Midbrain (tissue), 1 donor: ENCODE measurements at regions not wholly inside any gene's neighbourhood (a gene's known extent, or its start where the extent isn't known, plus 50 kb on each side); places are given as distances from the start of the nearest gene placed in this dataset.
A peak's percentile ranks its signal among the peaks of the same experiment; 100 is the strongest.

Source experiments
- DNase-seq: peaks from one replicate; lab custom pipeline; 2025; lab: John Stamatoyannopoulos, UW

GRCh38 chr12:94781835-94782234, 131.5 kb upstream of the TMCC3 start:
- no peak for DNase-seq

- no peak for DNase-seq
Observed at GRCh38 chr12:94779485-94779884, 129.1 kb upstream of the TMCC3 start.

- DNase-seq: no peak
Observed at GRCh38 chr12:94777936-94778335, 127.6 kb upstream of the TMCC3 start.

DNA sequence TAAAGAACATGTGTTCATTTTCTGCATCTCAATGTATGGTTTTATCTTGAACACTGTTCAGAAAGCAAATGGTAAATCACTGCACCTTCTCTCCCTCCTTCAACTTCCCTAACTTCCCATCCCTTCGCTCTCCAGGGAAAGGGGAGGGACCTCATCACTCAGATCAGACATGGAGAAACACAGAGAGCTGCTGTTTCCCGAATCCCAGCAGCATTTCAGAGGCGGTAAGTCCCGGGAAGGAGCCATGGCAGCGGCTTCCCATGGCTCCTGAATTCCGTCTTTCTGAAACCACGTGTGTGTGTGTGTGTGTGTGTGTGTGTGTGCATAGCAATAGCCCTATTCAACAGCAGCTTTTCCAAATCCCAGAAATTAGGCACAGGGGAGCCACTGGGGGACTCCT, 125.4 kb upstream of the TMCC3 start:
- no peak for DNase-seq

GRCh38 chr12:94771741-94772140, 121.4 kb upstream of the TMCC3 start:
- no peak for DNase-seq

DNA sequence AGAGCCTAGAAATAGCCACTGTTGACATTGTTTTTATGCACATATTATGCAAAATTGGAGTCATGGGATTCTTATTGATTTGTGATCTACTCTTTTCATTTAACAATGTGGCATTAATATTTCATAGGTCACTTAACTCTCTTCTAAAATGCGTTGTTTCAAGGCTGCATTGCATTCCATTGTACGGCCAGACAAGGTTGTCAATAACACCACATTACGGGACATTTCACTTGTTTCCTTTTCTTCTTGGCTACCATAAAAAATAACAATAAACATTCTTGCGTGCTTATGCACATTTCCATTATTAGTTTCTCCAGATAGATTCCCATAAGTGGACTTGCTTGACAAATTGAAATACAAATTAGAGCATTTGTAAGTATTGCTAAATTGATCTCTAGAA, 120.8 kb upstream of the TMCC3 start:
- DNase-seq: no peak

GRCh38 chr12:94770791-94771190, 120.4 kb upstream of the TMCC3 start:
- DNase-seq: no peak

DNA sequence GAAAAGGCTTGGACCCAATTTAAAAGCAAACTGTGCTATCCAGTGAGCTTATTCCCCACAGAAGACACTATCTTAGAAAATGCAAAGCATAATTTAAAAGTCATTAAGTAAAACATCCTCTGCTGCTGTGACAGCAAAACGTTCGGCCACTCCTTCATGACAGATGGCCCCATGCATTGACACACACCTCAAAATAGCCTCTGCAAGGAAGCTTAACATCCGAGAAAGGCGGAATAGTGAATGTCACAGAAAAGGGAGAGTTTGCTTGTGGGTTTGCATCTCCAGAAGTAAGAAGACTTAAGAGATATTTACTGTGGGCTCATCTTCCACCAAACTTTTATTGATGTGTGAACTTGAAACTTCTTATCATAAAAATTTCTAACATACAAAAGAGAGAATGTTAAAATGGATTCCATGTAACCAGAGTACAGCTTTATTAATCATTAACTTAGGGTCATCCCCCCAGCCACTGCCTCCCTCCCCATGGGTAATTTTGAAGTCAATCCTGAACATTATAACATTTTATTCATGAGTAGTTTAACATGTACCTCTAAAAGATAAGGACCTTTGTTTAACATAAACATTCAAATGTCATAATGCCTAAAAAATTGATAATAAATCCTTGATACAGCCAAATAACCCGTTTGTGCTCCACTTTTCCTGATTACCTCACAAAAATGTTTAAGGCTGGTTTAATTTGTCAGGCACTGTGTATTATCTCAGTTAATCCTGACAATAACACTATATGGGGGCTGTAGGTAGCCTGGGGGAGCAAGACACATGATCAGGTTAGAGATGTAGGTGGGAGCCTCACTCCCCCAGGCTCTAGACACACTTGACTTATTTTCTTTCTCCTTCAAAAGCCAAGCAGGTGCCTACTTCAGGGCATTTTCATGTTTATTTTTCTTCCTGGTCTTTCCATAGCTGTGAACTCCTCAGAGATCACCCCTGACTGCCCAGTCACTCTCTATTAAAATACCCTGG, 119.7 kb upstream of the TMCC3 start:
- DNase-seq: no peak

GRCh38 chr12:94769047-94769420, 118.7 kb upstream of the TMCC3 start:
- DNase-seq: no peak

- no peak for DNase-seq
Observed at GRCh38 chr12:94768398-94769046, 118.2 kb upstream of the TMCC3 start.

DNA sequence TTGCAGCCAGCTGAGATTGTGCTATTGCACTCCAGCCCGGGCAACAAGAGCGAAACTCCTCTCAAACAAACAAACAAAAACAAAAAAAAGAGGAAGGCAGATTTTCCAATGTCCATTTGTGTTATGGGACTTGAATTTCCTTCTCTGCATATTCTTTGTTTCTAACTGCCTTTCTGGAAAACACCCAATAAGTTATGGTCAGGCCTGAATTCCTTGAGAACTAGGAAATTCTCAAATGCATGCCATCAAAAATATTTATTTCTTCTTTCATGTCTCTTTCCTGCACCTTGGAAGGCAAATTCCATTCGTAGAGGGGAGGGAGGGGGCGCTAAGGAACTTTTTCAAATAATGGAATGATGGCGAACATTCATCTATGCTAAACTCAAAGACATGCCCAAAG, 117.6 kb upstream of the TMCC3 start:
- no peak for DNase-seq

- no peak for DNase-seq
Observed at GRCh38 chr12:94766397-94766796, 116.0 kb upstream of the TMCC3 start.

DNA sequence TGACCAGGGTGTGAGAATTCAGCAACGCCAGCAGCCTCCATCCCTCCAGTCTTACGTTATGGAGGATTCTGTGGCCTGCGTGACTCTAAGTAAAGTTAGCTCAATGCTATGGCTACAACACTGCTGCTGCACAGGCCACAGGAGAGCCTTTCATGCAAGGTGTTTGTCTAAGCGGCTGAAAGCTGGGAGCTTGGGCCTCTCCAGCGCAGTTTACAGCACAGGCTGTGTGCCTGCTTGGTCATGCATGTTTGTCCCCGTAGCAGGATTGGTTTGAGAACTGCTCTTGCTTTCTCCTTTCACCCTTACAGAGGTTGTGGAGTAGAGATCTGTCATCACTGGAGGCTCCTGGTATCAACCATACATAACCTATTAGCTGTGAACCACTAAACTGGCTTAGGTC, 113.1 kb upstream of the TMCC3 start:
- DNase-seq: no peak

- DNase-seq: no peak
Observed at GRCh38 chr12:94762943-94763342, 112.6 kb upstream of the TMCC3 start.

GRCh38 chr12:94762259-94762942, 112.0 kb upstream of the TMCC3 start:
- DNase-seq: no peak

DNA sequence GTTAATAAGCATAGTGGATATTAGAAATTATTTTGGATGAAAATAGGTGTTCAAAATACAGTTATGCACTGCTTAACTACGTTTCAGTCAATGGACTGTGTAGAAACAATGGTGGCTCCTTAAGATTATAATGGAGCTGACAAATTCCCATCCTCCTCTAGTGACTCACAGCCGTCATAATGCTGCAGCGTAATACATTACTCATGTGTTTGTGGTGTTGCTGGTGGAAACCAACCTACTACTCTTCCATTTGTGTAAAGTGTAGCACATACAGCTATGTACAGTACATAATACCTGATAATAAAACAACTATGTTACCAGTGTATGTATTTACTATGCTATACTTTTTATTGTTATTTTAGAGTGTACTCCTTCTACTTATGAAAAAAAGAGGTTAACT, 111.2 kb upstream of the TMCC3 start:
- DNase-seq: no peak

- no peak for DNase-seq
Observed at GRCh38 chr12:94760786-94761185, 110.4 kb upstream of the TMCC3 start.

DNA sequence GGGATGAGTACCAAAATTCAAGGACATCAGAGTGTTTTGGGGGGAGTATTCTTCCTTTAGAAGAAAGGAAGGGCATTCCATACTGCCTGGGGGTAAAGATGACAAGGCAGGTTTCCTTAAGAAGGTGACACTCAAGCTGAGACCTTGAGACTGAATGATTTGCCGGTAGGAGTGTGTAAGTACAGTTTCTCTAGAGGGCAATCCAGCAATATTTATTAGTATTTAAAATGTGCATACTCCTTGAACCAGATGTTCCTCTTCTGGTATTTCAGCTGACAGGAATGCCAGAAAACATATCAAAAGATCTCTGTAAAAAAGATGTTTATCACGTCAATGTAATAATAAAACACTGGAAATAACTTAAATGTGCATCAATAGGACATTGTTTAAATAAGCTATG, 106.4 kb upstream of the TMCC3 start:
- no peak for DNase-seq

DNA sequence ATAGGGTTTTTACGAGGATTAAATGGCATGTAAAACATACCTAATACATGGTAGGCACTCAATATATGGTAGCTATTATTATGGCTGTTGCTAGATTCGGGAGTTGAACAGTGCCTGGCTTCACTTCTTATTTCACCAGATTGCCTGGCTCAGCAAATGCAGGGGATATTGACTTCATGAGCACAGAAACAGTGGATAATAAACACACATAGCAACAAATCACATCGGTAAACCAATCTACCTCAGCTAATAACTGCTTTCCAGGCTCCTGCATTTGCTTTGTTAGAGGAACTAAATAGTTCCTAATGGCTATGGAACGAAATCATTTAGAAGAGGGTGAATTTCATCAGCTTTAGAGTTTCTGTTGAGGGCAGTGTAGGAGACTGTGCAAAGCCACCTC, 105.2 kb upstream of the TMCC3 start:
- DNase-seq: no peak

- no peak for DNase-seq
Observed at GRCh38 chr12:94754653-94755052, 104.3 kb upstream of the TMCC3 start.

DNA sequence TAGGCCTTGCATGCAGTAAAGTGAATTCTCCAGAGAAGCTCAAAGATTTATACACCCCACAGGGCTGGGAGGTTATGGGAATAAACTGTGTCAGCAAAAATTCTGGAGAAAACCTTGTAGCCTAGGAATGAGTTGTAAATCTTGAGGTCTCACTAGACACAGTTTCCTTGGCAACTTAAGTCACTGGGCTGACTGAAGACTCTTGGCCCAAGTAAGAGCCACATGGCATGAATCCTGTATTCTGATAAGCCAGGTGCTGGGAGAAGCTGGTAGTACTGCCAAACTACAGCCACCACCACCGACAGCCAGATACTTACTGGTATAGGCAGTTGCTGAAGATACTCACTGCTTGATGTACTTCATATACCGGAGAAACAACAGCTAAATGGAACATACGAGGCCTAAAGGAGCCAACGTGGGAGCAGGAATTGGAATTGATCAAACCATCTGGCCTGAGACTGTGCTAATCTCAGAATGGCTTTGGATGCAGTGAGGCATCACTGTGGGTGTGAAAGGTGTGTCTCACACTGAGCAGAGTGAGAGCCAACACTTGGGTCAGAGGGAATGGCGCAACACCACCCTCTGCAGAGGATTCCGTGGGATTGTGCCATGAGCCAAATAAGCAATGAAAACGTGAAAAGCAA, 102.8 kb upstream of the TMCC3 start:
- DNase-seq: peak; percentile 22

DNA sequence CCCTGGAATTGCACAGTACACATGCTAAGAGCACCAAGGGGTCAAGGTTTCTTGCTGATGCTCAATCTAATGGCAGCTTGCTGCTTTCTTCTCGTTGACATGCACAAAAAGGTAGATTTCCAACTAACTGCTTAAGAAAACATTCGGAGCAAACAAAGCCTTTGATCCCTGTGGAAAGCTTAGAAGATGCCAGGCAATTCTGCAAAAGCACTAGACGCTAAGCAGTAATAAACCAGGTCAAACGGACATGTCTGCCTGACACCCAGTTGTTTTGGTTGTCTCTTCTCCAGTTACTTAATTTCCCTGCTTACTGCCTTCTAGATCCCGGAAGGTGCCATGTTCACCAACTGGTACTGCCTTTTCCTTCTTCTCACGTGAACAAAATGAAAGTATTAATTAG, 100.5 kb upstream of the TMCC3 start:
- no peak for DNase-seq
